PC-9 (cell line): ENCODE measurements at regions not wholly inside any gene's neighbourhood (a gene's known extent, or its start where the extent isn't known, plus 50 kb on each side); places are given as distances from the start of the nearest gene placed in this dataset.

ENCODE experiments used
- BruUV-seq: library from RNA; stranded (reverse); fragments of 400-500 nt; replicated peaks from 2 replicates; lab custom pipeline; 2021; lab: Mats Ljungman, UMichigan
- CTCF ChIA-PET: fragments of 300-600 bp; sonication (Branson Sonifier 250); formaldehyde crosslinking; loops from one replicate; lab custom pipeline; 2022; ENCODE audit warnings: antibody characterized with exemption; lab: Charles Lee
- POLR2A ChIA-PET: fragments of 300-600 bp; sonication (Branson Sonifier 250); formaldehyde crosslinking; loops from one replicate; lab custom pipeline; 2022; ENCODE audit warnings: antibody characterized with exemption; ENCODE audit not compliant: unreplicated experiment; lab: Charles Lee
- DNase-seq, 2 experiments: peaks; one replicate each; pipeline versions ENCODE4 v3.0.0 to v3.0.0-alpha.2; 2015 to 2022; ENCODE audit warnings: mixed read lengths in 1 of 2
- H2AFZ ChIP-seq: fragments of 200-600 bp; sonication (generic); 2 replicates; pipeline ENCODE4 v1.8.1; 2017; ENCODE audit warnings: antibody characterized with exemption
- H3F3A ChIP-seq: fragments of 200-600 bp; sonication (generic); 2 replicates; pipeline ENCODE4 v1.8.1; 2017; ENCODE audit warnings: antibody characterized with exemption, mild to moderate bottlenecking, low read depth; ENCODE audit not compliant: insufficient read depth
- H3K27ac ChIP-seq: fragments of 200-600 bp; sonication (generic); 2 replicates; pipeline ENCODE4 v1.6.1; 2016; ENCODE audit warnings: mixed run types
- H3K27me3 ChIP-seq: fragments of 200-600 bp; sonication (generic); 2 replicates; pipeline ENCODE4 v1.6.1; 2016; ENCODE audit warnings: low read depth, mixed run types; ENCODE audit not compliant: insufficient read depth
- H3K36me3 ChIP-seq: fragments of 200-600 bp; sonication (generic); 2 replicates; pipeline ENCODE4 v1.6.1; 2016; ENCODE audit warnings: low read depth, mixed run types
- H3K4me1 ChIP-seq: fragments of 200-600 bp; sonication (generic); replicated peaks from 2 replicates; pipeline ENCODE4 v1.6.1; 2016; ENCODE audit warnings: mixed run types; ENCODE audit not compliant: insufficient read depth
- H3K4me2 ChIP-seq: fragments of 200-600 bp; sonication (generic); 2 replicates; pipeline ENCODE4 v1.6.1; 2017; ENCODE audit warnings: mixed run types
- H3K4me3 ChIP-seq: fragments of 200-600 bp; sonication (generic); 2 replicates; pipeline ENCODE4 v1.6.1; 2016; ENCODE audit warnings: mixed run types
- H3K79me2 ChIP-seq: fragments of 200-600 bp; sonication (generic); 2 replicates; pipeline ENCODE4 v1.6.1; 2017; ENCODE audit warnings: low read depth, mixed run types
- H3K9me2 ChIP-seq: fragments of 200-600 bp; sonication (generic); 2 replicates; pipeline ENCODE4 v1.8.1; 2017; ENCODE audit warnings: mild to moderate bottlenecking; ENCODE audit not compliant: insufficient read depth
- H3K9me3 ChIP-seq: fragments of 200-600 bp; sonication (generic); 2 replicates; pipeline ENCODE4 v1.8.1; 2016; ENCODE audit warnings: low read depth; ENCODE audit not compliant: insufficient read depth
- H4K20me1 ChIP-seq: fragments of 200-600 bp; sonication (generic); 2 replicates; pipeline ENCODE4 v1.8.1; 2017; ENCODE audit not compliant: insufficient read depth
- CTCF ChIP-seq: fragments of 200-600 bp; sonication (generic); conservative IDR thresholded peaks from 2 replicates; pipeline ENCODE4 v1.6.1; 2017; ENCODE audit warnings: mixed run types, antibody characterized with exemption, mild to moderate bottlenecking, moderate library complexity
- EZH2 ChIP-seq: fragments of 200-600 bp; sonication (generic); IDR thresholded peaks from 2 replicates; pipeline ENCODE4 v1.8.0; 2017; ENCODE audit warnings: antibody characterized with exemption, low read depth
- intact Hi-C: fragments of 100-400 bp; cut with micrococcal nuclease; formaldehyde crosslinking; loops from one replicate; pipeline ENCODE4 v1.10.0; 2022; ENCODE audit not compliant: unreplicated experiment

- Histone ChIP-seq H3K4me1 (no peaks in the 10 kb centered on the region), H3K36me3 (no peaks in the 10 kb centered on the region), H3K4me3 (no peak overlapping the region), H3K9me2 (no peaks in the 10 kb centered on the region), H3K4me2 (no peak overlapping the region), H3K27ac (no peak overlapping the region), H3K9me3 (no peaks in the 10 kb centered on the region), H3K27me3 (no peaks in the 10 kb centered on the region), H2AFZ (no peak overlapping the region), H3F3A (no peaks in the 10 kb centered on the region), H4K20me1 (no peaks in the 10 kb centered on the region; the same call in 1 of the 2 replicates), H3K79me2 (no peaks in the 10 kb centered on the region)
- intact Hi-C loops: no loop called here
- BruUV-seq: no TSS peak
- no peak for TF ChIP-seq EZH2
- no peak for TF ChIP-seq CTCF
- CTCF ChIA-PET: no interaction called here
- POLR2A ChIA-PET: no interaction called here
- DNase-seq: no peak
Observed at GRCh38 chr5:25399878-25400480, 755.2 kb upstream of the CDH10 start.

GRCh38 chr5:25393957-25394356, 749.2 kb upstream of the CDH10 start:
- Histone ChIP-seq H3K27ac (no peak overlapping the region), H3K9me3 (no peaks in the 10 kb centered on the region), H3K36me3 (no peaks in the 10 kb centered on the region), H4K20me1 (no peaks in the 10 kb centered on the region), H3K27me3 (no peaks in the 10 kb centered on the region), H3K4me1 (no peaks in the 10 kb centered on the region), H2AFZ (no peak overlapping the region), H3K79me2 (no peaks in the 10 kb centered on the region), H3K9me2 (no peaks in the 10 kb centered on the region), H3K4me3 (no peak overlapping the region), H3K4me2 (no peak overlapping the region), H3F3A (no peaks in the 10 kb centered on the region)
- intact Hi-C loops: no loop called here
- POLR2A ChIA-PET: no interaction called here
- no peak for DNase-seq
- CTCF ChIA-PET: no interaction called here
- TF ChIP-seq EZH2 (no peak), CTCF (no peak)
- BruUV-seq: no TSS peak

- H4K20me1 ChIP-seq: no peaks in the 10 kb centered on the region
- H3K4me2 ChIP-seq: no peak overlapping the region
- no peak overlapping the region for H2AFZ ChIP-seq
- intact Hi-C loops: no loop called here
- POLR2A ChIA-PET: no interaction called here
- H3K9me3 ChIP-seq: no peaks in the 10 kb centered on the region
- H3K9me2 ChIP-seq: no peaks in the 10 kb centered on the region
- H3K4me3 ChIP-seq: no peak overlapping the region
- no peaks in the 10 kb centered on the region for H3K79me2 ChIP-seq
- H3K36me3 ChIP-seq: no peaks in the 10 kb centered on the region
- DNase-seq: no peak
- no peaks in the 10 kb centered on the region for H3F3A ChIP-seq
- CTCF ChIA-PET: no interaction called here
- no peaks in the 10 kb centered on the region for H3K27me3 ChIP-seq
- H3K27ac ChIP-seq: no peak overlapping the region
- TF ChIP-seq EZH2: no peak
- no peak for TF ChIP-seq CTCF
- no peaks in the 10 kb centered on the region for H3K4me1 ChIP-seq
- BruUV-seq: no TSS peak
Observed at GRCh38 chr5:25393256-25393655, 748.5 kb upstream of the CDH10 start.
